ENCODE measurements at regions not wholly inside any gene's neighbourhood (a gene's known extent, or its start where the extent isn't known, plus 50 kb on each side); places are given as distances from the start of the nearest gene placed in this dataset.

DNA sequence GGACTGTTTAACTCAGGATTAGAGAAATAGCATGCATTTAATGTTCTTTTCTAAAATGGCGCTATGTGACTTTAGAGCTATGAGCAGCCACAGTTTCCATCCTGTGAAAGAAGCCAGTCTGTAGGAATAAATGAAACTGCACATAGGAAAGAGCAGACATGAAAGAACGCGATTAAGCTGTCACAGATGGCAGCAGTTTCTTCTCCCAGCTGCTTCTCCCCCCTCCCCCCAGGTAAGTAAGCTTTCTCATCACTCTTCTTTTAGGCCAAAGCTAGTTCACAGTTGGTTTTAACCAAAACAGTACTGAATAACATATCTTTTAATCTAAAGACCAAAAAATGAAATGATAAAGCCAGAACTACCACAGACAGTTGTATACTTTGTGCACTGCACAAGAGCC, 266.4 kb downstream of the KCNA4 start:
- CTCF ChIA-PET, result no interaction called here

DNA sequence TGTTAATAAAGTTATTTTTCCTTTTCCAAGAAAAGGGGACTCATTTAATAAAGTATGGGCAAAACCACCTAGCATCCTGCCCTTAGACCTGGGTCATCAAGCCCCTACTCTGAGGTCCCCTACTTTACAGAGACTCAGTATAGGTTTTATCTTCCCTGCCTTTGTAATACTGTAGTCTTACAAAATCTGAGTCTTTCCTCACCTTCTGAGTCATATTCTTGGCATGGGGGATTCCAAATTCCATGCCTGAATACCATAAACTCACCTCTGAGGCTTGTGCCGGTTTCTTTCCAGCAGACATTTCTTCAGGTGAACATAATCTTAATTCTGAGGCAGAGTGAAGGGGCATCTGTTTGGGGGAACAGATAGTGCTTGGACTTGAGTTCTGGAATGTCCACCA, 282.5 kb downstream of the KCNA4 start:
- Mint-ChIP-seq H3K4me1 (no peaks in the 10 kb centered on the region), H3K27ac (no peak overlapping the region), H3K9me3 (peaks cover 4% of the 10 kb centered on the region), H3K4me3 (no peak overlapping the region), H3K36me3 (ENCODE audit: low read depth) (no peaks in the 10 kb centered on the region), H3K27me3 (no peaks in the 10 kb centered on the region)
- TF ChIP-seq, protein P1, sequence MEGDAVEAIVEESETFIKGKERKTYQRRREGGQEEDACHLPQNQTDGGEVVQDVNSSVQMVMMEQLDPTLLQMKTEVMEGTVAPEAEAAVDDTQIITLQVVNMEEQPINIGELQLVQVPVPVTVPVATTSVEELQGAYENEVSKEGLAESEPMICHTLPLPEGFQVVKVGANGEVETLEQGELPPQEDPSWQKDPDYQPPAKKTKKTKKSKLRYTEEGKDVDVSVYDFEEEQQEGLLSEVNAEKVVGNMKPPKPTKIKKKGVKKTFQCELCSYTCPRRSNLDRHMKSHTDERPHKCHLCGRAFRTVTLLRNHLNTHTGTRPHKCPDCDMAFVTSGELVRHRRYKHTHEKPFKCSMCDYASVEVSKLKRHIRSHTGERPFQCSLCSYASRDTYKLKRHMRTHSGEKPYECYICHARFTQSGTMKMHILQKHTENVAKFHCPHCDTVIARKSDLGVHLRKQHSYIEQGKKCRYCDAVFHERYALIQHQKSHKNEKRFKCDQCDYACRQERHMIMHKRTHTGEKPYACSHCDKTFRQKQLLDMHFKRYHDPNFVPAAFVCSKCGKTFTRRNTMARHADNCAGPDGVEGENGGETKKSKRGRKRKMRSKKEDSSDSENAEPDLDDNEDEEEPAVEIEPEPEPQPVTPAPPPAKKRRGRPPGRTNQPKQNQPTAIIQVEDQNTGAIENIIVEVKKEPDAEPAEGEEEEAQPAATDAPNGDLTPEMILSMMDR (IDR thresholded peaks at IDR 0.05), result no peak
- CTCF ChIA-PET, result no interaction called here
- ATAC-seq (ENCODE audit: low read depth) (no peak), DNase-seq (no peak)
- POLR2A ChIA-PET, result no interaction called here
- intact Hi-C loops (cut with micrococcal nuclease), result no loop called here

More for the DNA sequence above, 266.4 kb downstream of the KCNA4 start:
- Mint-ChIP-seq H3K4me3 (no peak overlapping the region), H3K9me3 (peaks cover 3% of the 10 kb centered on the region), H3K36me3 (ENCODE audit: low read depth) (no peaks in the 10 kb centered on the region), H3K27ac (no peak overlapping the region), H3K27me3 (no peaks in the 10 kb centered on the region), H3K4me1 (no peaks in the 10 kb centered on the region)
- intact Hi-C loops (cut with micrococcal nuclease), result no loop called here
- POLR2A ChIA-PET, result no interaction called here
- DNase-seq (no peak), ATAC-seq (ENCODE audit: low read depth) (no peak)
- TF ChIP-seq, protein P1 (IDR thresholded peaks at IDR 0.05), result no peak

DNA sequence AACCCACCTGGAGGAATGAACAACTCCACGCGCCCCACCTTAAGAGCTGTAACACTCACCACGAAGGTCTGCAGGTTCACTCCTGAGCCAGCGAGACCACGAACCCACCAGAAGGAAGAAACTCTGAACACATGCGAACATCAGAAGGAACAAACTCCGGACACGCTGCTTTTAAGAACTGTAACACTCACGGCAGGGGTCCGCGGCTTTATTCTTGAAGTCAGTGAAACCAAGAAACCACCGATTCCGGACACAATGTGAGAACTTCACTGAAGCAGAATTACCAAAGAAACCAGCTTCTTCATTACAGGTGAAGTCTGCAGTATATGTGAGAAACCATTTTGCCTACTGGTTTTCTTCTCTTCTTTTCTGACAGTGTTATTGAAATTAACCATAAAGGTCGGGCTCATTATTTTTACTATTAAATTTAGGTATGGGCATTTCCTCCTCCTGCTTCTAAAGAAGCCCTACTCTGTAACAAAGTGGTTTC, 303.0 kb downstream of the KCNA4 start:
- ATAC-seq (ENCODE audit: low read depth), result no peak

DNA sequence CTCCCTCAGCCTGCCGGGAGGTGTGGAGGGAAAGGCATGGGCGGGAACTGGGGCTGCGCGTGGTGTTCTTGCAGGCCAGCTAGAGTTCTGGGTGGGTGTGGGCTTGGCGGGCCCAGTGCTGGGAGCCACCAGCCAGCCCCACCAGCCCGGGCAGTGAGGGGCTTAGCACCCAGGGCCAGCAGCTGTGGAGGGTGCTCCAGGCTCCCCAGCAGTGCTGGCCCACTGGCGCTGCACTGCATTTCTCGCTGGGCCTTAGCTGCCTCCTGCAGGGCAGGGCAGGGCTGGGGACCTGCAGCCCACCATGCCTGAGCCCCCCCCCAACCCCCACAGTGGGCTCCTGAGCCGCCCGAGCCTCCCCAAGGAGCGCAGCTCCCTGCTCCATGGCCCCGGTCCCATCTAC, 304.2 kb downstream of the KCNA4 start:
- Mint-ChIP-seq H3K4me1 (no peaks in the 10 kb centered on the region), H3K4me3 (no peak overlapping the region), H3K9me3 (peaks cover 2% of the 10 kb centered on the region), H3K27me3 (no peaks in the 10 kb centered on the region), H3K36me3 (ENCODE audit: low read depth) (no peaks in the 10 kb centered on the region), H3K27ac (no peak overlapping the region)
- ChIA-PET CTCF (no interaction called here), POLR2A (no interaction called here)
- intact Hi-C loops (cut with micrococcal nuclease), result no loop called here
- ATAC-seq (ENCODE audit: low read depth), result no peak
- no peak for DNase-seq
- TF ChIP-seq, protein P1 (IDR thresholded peaks at IDR 0.05), result no peak

More for the DNA sequence above, 303.0 kb downstream of the KCNA4 start:
- Mint-ChIP-seq H3K27me3 (no peaks in the 10 kb centered on the region), H3K9me3 (peaks cover 2% of the 10 kb centered on the region), H3K4me3 (no peak overlapping the region), H3K36me3 (ENCODE audit: low read depth) (no peaks in the 10 kb centered on the region), H3K4me1 (no peaks in the 10 kb centered on the region), H3K27ac (no peak overlapping the region)
- intact Hi-C loops (cut with micrococcal nuclease), result no loop called here
- CTCF ChIA-PET, result interaction anchor here (0.6 kb wide), 1 partner anchor 8 kb away, joined by 3 read pairs; no protein-coding TSS in a partner anchor
- POLR2A ChIA-PET, result no interaction called here
- no peak for DNase-seq
- TF ChIP-seq, protein P1 (IDR thresholded peaks at IDR 0.05), result no peak

DNA sequence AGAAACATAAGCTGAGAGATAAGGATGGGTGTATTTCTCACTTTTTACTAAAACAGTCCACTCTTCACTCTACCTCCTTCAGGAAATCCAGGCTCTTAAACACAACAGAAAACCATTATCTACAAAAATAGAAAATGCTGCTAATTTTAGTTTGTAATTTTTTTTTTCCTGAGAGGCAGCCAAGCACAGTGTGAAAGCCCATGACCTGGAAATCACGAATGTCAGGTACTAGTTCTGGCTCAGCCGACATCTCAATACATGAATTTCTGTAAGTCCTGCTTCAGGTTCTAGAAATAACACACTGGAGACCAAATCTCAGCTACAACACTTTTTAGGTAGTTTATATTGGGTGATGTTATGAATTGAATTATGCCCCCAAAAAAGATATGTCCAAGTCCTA, 308.9 kb downstream of the KCNA4 start:
- H3K36me3 Mint-ChIP-seq (ENCODE audit: low read depth), result no peaks in the 10 kb centered on the region
- CTCF ChIA-PET, result no interaction called here
- TF ChIP-seq, protein P1 (IDR thresholded peaks at IDR 0.05), result no peak

More for the DNA sequence above, 308.9 kb downstream of the KCNA4 start:
- Mint-ChIP-seq H3K27me3 (no peaks in the 10 kb centered on the region), H3K9me3 (peaks cover 7% of the 10 kb centered on the region), H3K27ac (no peak overlapping the region), H3K4me1 (no peaks in the 10 kb centered on the region), H3K4me3 (no peak overlapping the region)
- no peak for ATAC-seq (ENCODE audit: low read depth)
- DNase-seq, result no peak
- POLR2A ChIA-PET, result no interaction called here
- intact Hi-C loops (cut with micrococcal nuclease), result no loop called here
